ENCODE measurements at regions not wholly inside any gene's neighbourhood (a gene's known extent, or its start where the extent isn't known, plus 50 kb on each side); places are given as distances from the start of the nearest gene placed in this dataset.

- TF ChIP-seq POLR2AphosphoS5 (IDR thresholded peaks at IDR 0.05), result no peak
- TF ChIP-seq, protein P1, sequence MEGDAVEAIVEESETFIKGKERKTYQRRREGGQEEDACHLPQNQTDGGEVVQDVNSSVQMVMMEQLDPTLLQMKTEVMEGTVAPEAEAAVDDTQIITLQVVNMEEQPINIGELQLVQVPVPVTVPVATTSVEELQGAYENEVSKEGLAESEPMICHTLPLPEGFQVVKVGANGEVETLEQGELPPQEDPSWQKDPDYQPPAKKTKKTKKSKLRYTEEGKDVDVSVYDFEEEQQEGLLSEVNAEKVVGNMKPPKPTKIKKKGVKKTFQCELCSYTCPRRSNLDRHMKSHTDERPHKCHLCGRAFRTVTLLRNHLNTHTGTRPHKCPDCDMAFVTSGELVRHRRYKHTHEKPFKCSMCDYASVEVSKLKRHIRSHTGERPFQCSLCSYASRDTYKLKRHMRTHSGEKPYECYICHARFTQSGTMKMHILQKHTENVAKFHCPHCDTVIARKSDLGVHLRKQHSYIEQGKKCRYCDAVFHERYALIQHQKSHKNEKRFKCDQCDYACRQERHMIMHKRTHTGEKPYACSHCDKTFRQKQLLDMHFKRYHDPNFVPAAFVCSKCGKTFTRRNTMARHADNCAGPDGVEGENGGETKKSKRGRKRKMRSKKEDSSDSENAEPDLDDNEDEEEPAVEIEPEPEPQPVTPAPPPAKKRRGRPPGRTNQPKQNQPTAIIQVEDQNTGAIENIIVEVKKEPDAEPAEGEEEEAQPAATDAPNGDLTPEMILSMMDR (IDR thresholded peaks at IDR 0.05), result no peak
- TF ChIP-seq POLR2A (IDR thresholded peaks at IDR 0.05), result no peak
These were observed 1334.8 kb downstream of the MRPL39 start for GRCh38 chr21:24272521-24272938.
